PC-3 (cell line): ENCODE measurements at regions not wholly inside any gene's neighbourhood (a gene's known extent, or its start where the extent isn't known, plus 50 kb on each side); places are given as distances from the start of the nearest gene placed in this dataset.

Source experiments
- ATAC-seq: fragments of 200-7000 bp; cut with Tn5 transposase; 2 replicates; pipeline ENCODE4 v1.9.1; 2020; ENCODE audit warnings: mild to moderate bottlenecking, moderate library complexity
- BruUV-seq: library from RNA; stranded (reverse); fragments of 400-500 nt; replicated peaks from 2 replicates; lab custom pipeline; 2021; lab: Mats Ljungman, UMichigan
- CTCF ChIA-PET: fragments of 300-600 bp; sonication (Branson Sonifier 250); formaldehyde crosslinking; loops from one replicate; lab custom pipeline; 2022; ENCODE audit warnings: antibody characterized with exemption; lab: Charles Lee
- POLR2A ChIA-PET: fragments of 300-600 bp; sonication (Branson Sonifier 250); formaldehyde crosslinking; loops from one replicate; lab custom pipeline; 2022; ENCODE audit warnings: antibody characterized with exemption; ENCODE audit not compliant: unreplicated experiment; lab: Charles Lee
- DNase-seq: peaks from one replicate; pipeline ENCODE4 v3.0.0-alpha.2; 2015
- H2AFZ ChIP-seq: fragments of 300-600 bp; sonication (generic); 2 replicates; pipeline ENCODE4 v1.6.0; 2016; ENCODE audit warnings: antibody characterized with exemption, low read length
- H3F3A ChIP-seq: fragments of 300-600 bp; sonication (generic); one replicate; pipeline ENCODE4 v1.6.0; 2017; ENCODE audit warnings: antibody characterized with exemption, low read length, control low read depth, mild to moderate bottlenecking; ENCODE audit not compliant: unreplicated experiment
- H3K27ac ChIP-seq: fragments of 300-600 bp; sonication (generic); 2 replicates; pipeline ENCODE4 v1.5.1; 2016; ENCODE audit warnings: mild to moderate bottlenecking, low read length
- H3K27me3 ChIP-seq: fragments of 300-600 bp; sonication (generic); 2 replicates; pipeline ENCODE4 v1.6.1; 2016; ENCODE audit warnings: low read length, mixed read lengths
- H3K36me3 ChIP-seq: fragments of 300-600 bp; sonication (generic); 2 replicates; pipeline ENCODE4 v1.6.1; 2016; ENCODE audit warnings: low read depth, mixed run types, low read length, mixed read lengths
- H3K4me1 ChIP-seq: fragments of 300-600 bp; sonication (generic); 2 replicates; pipeline ENCODE4 v1.5.1; 2016; ENCODE audit warnings: low read length; ENCODE audit not compliant: insufficient read depth
- H3K4me2 ChIP-seq: fragments of 300-600 bp; sonication (generic); 2 replicates; pipeline ENCODE4 v1.6.0; 2016; ENCODE audit warnings: low read length
- H3K4me3 ChIP-seq: fragments of 300-600 bp; sonication (generic); 2 replicates; pipeline ENCODE4 v1.5.1; 2016; ENCODE audit warnings: mild to moderate bottlenecking, low read length, mixed read lengths
- H3K79me2 ChIP-seq: fragments of 300-600 bp; sonication (generic); 2 replicates; pipeline ENCODE4 v1.6.1; 2017; ENCODE audit warnings: low read length, mixed read lengths
- H3K9ac ChIP-seq: fragments of 300-600 bp; sonication (generic); 2 replicates; pipeline ENCODE4 v1.6.0; 2016; ENCODE audit warnings: mild to moderate bottlenecking, low read length
- H3K9me2 ChIP-seq: fragments of 300-600 bp; sonication (generic); replicated peaks from 2 replicates; pipeline ENCODE4 v1.6.1; 2016; ENCODE audit warnings: mixed run types, low read length, mixed read lengths
- H3K9me3 ChIP-seq: fragments of 300-600 bp; sonication (generic); 2 replicates; pipeline ENCODE4 v1.6.1; 2016; ENCODE audit warnings: low read length, mixed read lengths
- H4K20me1 ChIP-seq: fragments of 300-600 bp; sonication (generic); 2 replicates; pipeline ENCODE4 v1.6.1; 2016; ENCODE audit warnings: low read length, mixed read lengths
- CTCF ChIP-seq: fragments of 300-600 bp; sonication (generic); conservative IDR thresholded peaks from 2 replicates; pipeline ENCODE4 v1.5.1; 2017; ENCODE audit warnings: antibody characterized with exemption, low read depth, mild to moderate bottlenecking, low read length
- EZH2 ChIP-seq: fragments of 300-600 bp; sonication (generic); IDR thresholded peaks from one replicate; pipeline ENCODE4 v1.6.1; 2017; ENCODE audit warnings: antibody characterized with exemption, mild to moderate bottlenecking, low read length; ENCODE audit not compliant: unreplicated experiment
- EZH2phosphoT487 ChIP-seq: fragments of 300-600 bp; sonication (generic); IDR thresholded peaks from 2 replicates; pipeline ENCODE4 v1.6.1; 2018; ENCODE audit warnings: mild to moderate bottlenecking, antibody characterized with exemption, low read length, borderline replicate concordance
- intact Hi-C: fragments of 100-400 bp; cut with micrococcal nuclease; formaldehyde crosslinking; loops from 2 replicates; pipeline ENCODE4 v1.9.0; 2023

DNA sequence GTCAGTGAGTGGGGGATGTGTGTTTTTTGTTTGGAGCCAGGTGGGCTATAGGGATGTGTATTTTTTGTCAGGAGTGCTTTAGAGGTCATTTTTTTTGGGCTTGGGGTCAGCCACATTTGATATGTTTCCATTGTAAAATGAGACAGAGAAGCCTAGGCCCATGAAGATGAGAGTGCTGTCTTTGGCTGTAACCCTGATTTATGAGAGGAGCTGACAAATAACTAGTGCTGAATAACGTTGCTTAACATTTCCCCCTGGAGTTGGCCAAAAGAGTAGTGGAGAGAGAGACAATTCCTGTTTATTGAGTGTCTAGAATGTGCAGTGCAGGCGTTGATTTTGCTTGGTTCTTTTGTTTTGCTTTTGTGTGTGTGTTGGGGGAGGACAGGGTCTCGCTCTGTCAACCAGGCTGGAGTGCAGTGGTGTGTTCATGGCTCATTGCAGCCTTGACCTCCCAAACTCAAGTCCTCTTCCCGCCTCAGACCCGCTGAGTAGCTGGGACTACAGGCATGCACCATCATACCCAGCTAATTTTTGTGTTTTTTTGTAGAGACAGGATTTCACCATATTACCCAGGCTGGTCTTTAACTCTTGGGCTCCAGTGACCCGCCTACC is 64.7 kb downstream of the S1PR1 start:
- ATAC-seq (no peak), DNase-seq (no peak)
- Histone ChIP-seq H2AFZ (no peak overlapping the region), H3K36me3 (no peaks in the 10 kb centered on the region), H3K4me3 (no peak overlapping the region), H3K27ac (no peak overlapping the region), H3K79me2 (no peaks in the 10 kb centered on the region), H3K4me1 (0 out of 2 replicates have a peak, but pooled peaks cover 5% of the 10 kb centered on the region), H3F3A (no peaks in the 10 kb centered on the region), H3K4me2 (no peak overlapping the region), H4K20me1 (no peaks in the 10 kb centered on the region), H3K27me3 (peaks cover 19% of the 10 kb centered on the region; the same call in 1 of the 2 replicates), H3K9me2 (no peaks in the 10 kb centered on the region), H3K9ac (no peak overlapping the region), H3K9me3 (no peaks in the 10 kb centered on the region)
- no TSS peak for BruUV-seq
- intact Hi-C loops: no loop called here
- POLR2A ChIA-PET: no interaction called here
- CTCF ChIA-PET: no interaction called here
- TF ChIP-seq CTCF (no peak), EZH2 (no peak), EZH2phosphoT487 (no peak)

DNA sequence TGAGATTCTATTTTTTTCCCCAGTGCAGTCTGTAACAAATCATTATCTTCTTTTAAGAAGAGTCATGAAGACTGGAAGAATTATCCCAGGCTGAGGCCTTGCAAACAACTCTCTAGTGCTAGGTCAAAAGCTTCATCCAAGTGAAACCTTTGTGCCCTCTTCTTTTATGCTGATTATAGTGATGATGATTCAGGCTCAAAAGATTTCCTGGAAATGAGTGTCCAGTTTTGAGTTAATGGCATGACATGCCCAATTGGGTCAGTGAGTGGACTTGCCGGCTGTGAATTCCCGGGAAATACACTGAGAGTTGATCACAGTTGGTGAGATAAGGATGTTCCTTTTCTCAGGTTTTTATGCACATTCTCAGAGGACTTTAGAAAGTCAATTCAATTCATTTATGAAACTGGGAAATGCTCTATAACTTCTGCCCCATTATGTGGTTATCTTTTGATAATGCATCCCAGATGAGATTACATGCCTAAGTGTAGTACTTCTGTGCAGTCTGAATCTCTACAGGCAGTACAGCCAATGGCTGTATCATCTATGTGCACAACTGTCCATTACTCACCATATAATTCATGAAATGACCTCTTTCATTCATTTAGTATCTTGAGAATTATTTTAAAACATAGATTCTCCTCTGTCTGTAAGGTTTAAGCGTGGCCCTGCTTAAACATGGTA is 66.2 kb downstream of the S1PR1 start:
- Histone ChIP-seq H2AFZ (no peak overlapping the region), H3K9me3 (no peaks in the 10 kb centered on the region), H4K20me1 (no peaks in the 10 kb centered on the region), H3K4me2 (no peak overlapping the region), H3K27me3 (peaks cover 22% of the 10 kb centered on the region), H3K4me1 (no peaks in the 10 kb centered on the region), H3K79me2 (no peaks in the 10 kb centered on the region), H3K9ac (no peak overlapping the region), H3F3A (no peaks in the 10 kb centered on the region), H3K27ac (no peak overlapping the region), H3K4me3 (no peak overlapping the region), H3K36me3 (no peaks in the 10 kb centered on the region), H3K9me2 (no peaks in the 10 kb centered on the region)
- POLR2A ChIA-PET: no interaction called here
- DNase-seq (no peak), ATAC-seq (no peak)
- intact Hi-C loops: no loop called here
- TF ChIP-seq CTCF (no peak), EZH2phosphoT487 (no peak), EZH2 (no peak)
- CTCF ChIA-PET: no interaction called here
- no TSS peak for BruUV-seq

GRCh38 chr1:101307985-101308689 is 71.3 kb downstream of the S1PR1 start:
- CTCF ChIA-PET: no interaction called here
- Histone ChIP-seq H3K9me3 (no peaks in the 10 kb centered on the region), H3K4me1 (no peaks in the 10 kb centered on the region), H4K20me1 (no peaks in the 10 kb centered on the region), H3K79me2 (no peaks in the 10 kb centered on the region), H3K36me3 (no peaks in the 10 kb centered on the region), H3K27me3 (peaks cover 66% of the 10 kb centered on the region), H3F3A (no peaks in the 10 kb centered on the region), H3K9ac (no peak overlapping the region), H2AFZ (no peak overlapping the region), H3K4me2 (no peak overlapping the region), H3K4me3 (no peak overlapping the region), H3K9me2 (no peaks in the 10 kb centered on the region), H3K27ac (no peak overlapping the region)
- no peak for TF ChIP-seq EZH2
- no peak for TF ChIP-seq CTCF
- no peak for TF ChIP-seq EZH2phosphoT487
- POLR2A ChIA-PET: no interaction called here
- ATAC-seq (no peak), DNase-seq (no peak)
- no TSS peak for BruUV-seq
- intact Hi-C loops: no loop called here
